Stimulated activated CD4-positive, alpha-beta T cell treated with anti-CD3 and anti-CD28 coated beads, Interleukin-2, amount 100 ng/mL, for 24 hours (primary cell): ENCODE measurements at regions not wholly inside any gene's neighbourhood (a gene's known extent, or its start where the extent isn't known, plus 50 kb on each side); places are given as distances from the start of the nearest gene placed in this dataset.

Experiments used
- DNase-seq, 2 donors: peaks; one replicate each; pipeline ENCODE4 v3.0.0-alpha.2; 2020

GRCh38 chr2:53021292-53021691 is 746.3 kb upstream of the CHAC2 start:
- no peak for DNase-seq

- DNase-seq, result no peak
Measured at GRCh38 chr2:53018825-53019425, 748.7 kb upstream of the CHAC2 start.

- DNase-seq, result no peak
Measured at GRCh38 chr2:53006980-53007379, 760.6 kb upstream of the CHAC2 start.

GRCh38 chr2:53004413-53004812 is 763.2 kb upstream of the CHAC2 start:
- no peak for DNase-seq

GRCh38 chr2:52995424-52995823 is 772.2 kb upstream of the CHAC2 start:
- no peak for DNase-seq

GRCh38 chr2:52976143-52976949 is 791.3 kb upstream of the CHAC2 start:
- no peak for DNase-seq

GRCh38 chr2:52974127-52974526 is 793.5 kb upstream of the CHAC2 start:
- DNase-seq, result no peak

- DNase-seq, result no peak
Measured at GRCh38 chr2:52970642-52971041, 797.0 kb upstream of the CHAC2 start.

- DNase-seq, result no peak
Measured at GRCh38 chr2:52968043-52968442, 799.6 kb upstream of the CHAC2 start.

GRCh38 chr2:52964916-52965530 is 802.6 kb upstream of the CHAC2 start:
- no peak for DNase-seq

GRCh38 chr2:52961403-52961802 is 806.2 kb upstream of the CHAC2 start:
- DNase-seq, result no peak

- DNase-seq, result no peak
Measured at GRCh38 chr2:52960881-52961280, 806.7 kb upstream of the CHAC2 start.

- no peak for DNase-seq
Measured at GRCh38 chr2:52959801-52960200, 807.8 kb upstream of the CHAC2 start.

GRCh38 chr2:52956766-52957165 is 810.8 kb upstream of the CHAC2 start:
- DNase-seq, result no peak

GRCh38 chr2:52956118-52956517 is 811.5 kb upstream of the CHAC2 start:
- DNase-seq, result no peak

- DNase-seq, result no peak
Measured at GRCh38 chr2:52955079-52955478, 812.5 kb upstream of the CHAC2 start.

- DNase-seq, result no peak
Measured at GRCh38 chr2:52940101-52940500, 827.5 kb upstream of the CHAC2 start.

GRCh38 chr2:52939250-52939649 is 828.4 kb upstream of the CHAC2 start:
- DNase-seq, result no peak

- DNase-seq, result no peak
Measured at GRCh38 chr2:52936029-52936428, 831.6 kb upstream of the CHAC2 start.

- DNase-seq, result no peak
Measured at GRCh38 chr2:52934920-52935640, 832.5 kb upstream of the CHAC2 start.

GRCh38 chr2:52934323-52934898 is 833.2 kb upstream of the CHAC2 start:
- no peak for DNase-seq

- DNase-seq, result no peak
Measured at GRCh38 chr2:52933878-52934277, 833.7 kb upstream of the CHAC2 start.

GRCh38 chr2:52931660-52932059 is 835.9 kb upstream of the CHAC2 start:
- DNase-seq, result no peak
